ENCODE measurements at regions not wholly inside any gene's neighbourhood (a gene's known extent, or its start where the extent isn't known, plus 50 kb on each side); places are given as distances from the start of the nearest gene placed in this dataset.

GRCh38 chr3:176932433-176932832, 264.8 kb downstream of the TBL1XR1 start:
- DNase-seq: no peak

GRCh38 chr3:176931991-176932390, 265.3 kb downstream of the TBL1XR1 start:
- DNase-seq: no peak

GRCh38 chr3:176930942-176931341, 266.3 kb downstream of the TBL1XR1 start:
- no peak for DNase-seq

- no peak for DNase-seq
Observed at GRCh38 chr3:176928582-176928931, 268.7 kb downstream of the TBL1XR1 start.

DNA sequence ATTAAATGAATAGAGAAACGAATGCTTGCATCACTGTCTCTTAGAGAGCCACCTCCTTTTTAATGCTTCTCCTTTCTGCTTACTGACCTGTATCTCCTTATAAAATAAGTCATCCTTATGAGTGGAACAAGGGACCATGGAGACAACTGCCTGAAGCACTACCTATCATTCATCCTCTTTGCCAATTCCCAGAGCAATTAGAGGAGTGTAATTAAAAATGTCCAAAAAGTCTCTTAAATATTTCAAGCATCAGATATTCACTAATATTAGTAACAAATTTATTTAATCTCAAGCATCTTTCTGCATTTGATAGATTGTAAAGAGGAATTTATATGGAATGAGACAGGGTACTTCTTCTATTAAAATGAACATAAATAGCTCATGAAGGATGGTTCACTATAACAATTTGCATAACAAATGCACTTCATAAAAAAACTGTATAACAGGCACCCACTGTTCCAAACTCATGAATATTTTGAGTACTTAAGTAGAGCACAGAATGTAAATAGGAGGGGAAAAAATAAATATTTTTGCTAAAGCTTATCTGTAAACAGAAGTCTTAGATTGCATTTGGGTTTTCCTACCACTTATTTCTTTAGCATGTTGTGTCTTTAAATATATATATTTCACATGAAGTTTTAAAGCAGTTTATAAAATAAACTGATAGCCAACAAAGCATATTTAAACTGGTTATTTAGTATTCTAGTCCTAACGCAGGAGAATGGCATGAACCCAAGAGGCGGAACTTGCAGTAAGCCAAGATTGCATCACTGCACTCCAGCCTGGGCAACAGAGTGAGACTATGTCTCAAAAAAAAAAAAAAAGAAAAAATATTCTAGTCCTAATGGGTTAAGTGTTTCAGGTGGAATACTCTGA, 269.3 kb downstream of the TBL1XR1 start:
- no peak for DNase-seq

GRCh38 chr3:176927280-176927679, 270.0 kb downstream of the TBL1XR1 start:
- DNase-seq: no peak

GRCh38 chr3:176926688-176927087, 270.6 kb downstream of the TBL1XR1 start:
- no peak for DNase-seq

DNA sequence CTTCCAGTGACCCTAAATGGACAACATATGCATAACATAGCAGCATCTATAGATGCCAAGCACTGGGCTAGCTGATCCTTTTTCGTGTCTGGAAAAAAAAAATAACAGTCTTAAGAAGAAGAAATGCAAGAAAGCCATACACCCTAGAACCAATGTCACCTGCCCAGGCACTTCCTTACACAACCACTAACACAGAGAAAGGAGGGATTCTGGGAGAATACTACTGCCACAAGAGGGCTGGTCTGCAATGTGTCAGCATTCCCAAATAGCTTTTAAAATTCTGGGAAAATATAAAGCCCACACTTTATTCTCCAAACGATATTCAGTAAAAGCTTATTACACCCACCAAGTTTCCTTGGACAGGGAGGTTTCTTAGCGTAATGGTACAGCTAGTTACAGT, 271.2 kb downstream of the TBL1XR1 start:
- no peak for DNase-seq

DNA sequence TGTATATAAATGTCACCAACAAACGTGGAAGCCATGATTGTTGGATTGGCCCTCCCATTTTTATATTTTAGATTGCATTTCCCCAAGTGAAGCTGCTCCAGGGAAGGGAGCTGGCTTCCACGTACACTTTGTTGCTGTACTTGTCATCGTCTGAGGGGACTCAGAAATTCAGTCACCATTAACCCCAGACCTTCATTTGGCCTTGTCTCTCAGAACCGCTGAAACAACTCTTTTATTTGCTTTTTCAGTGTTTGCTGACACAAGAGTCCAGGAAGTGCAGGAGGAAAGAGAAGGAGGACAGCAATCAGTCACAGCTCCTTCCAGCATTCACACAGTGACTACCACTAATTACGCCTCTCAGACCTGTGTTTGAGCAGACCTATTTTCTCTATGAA, 276.5 kb downstream of the TBL1XR1 start:
- DNase-seq: no peak

GRCh38 chr3:176919836-176920765, 277.2 kb downstream of the TBL1XR1 start:
- no peak for DNase-seq

DNA sequence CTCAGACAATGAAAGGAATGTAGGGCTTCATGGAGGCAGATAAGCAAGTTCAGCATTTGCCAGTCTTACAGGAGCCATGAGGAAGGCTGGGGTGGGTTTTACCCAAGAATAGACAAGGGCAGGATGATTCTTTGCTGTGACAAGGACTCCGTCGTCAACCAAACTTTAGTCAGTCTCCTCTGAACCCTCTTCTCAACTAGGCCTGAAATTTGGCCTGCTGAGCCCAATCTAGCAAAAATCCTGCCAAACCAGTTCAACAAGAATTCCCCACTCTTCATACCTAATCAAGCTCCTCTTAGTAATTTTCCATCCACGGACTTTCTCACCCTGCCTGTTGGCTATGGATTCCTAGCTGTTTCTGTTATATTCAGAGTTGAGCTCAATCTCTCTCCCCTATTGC, 280.5 kb downstream of the TBL1XR1 start:
- DNase-seq: no peak

DNA sequence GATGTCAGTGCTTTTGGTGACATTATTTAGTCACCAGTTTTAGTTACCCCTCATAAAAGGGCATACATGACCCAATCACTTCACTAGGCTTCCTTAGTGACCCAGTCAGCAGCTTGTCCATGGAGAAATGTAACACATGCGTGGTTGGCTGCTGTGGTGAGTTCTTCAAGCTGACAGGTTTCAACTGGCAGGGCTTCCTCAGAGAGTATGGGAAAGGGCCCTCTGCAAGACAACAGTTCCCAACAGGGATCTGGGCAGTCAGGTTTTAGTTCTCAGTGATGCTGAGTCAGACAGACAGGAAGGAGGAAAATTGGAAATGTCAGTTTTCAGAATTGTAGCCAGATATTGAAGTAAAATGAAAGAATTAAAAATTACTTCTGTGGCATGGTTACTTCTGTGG, 282.5 kb downstream of the TBL1XR1 start:
- DNase-seq: no peak

DNA sequence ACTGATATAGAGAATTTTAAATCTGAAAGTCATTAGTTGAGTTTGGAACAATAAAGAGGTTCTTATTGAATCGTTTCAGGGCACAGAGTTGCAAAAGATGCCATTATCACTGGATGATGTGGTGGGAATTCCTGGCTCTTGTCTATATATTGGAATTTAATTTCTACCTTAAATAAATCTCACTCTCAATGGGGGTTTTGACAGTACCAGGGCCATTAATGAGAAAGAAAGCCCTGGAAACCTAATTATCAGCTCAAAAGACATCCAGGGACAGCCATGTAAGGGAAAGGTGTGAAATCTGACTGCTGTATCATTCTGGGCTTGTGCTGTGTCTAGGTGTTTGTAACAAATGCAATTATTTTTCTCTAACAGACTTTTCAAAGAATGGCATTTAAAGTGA, 285.7 kb downstream of the TBL1XR1 start:
- DNase-seq: no peak

GRCh38 chr3:176909044-176909443, 288.2 kb downstream of the TBL1XR1 start:
- DNase-seq: no peak

GRCh38 chr3:176906046-176906905, 291.0 kb downstream of the TBL1XR1 start:
- DNase-seq: peak; percentile 94

DNA sequence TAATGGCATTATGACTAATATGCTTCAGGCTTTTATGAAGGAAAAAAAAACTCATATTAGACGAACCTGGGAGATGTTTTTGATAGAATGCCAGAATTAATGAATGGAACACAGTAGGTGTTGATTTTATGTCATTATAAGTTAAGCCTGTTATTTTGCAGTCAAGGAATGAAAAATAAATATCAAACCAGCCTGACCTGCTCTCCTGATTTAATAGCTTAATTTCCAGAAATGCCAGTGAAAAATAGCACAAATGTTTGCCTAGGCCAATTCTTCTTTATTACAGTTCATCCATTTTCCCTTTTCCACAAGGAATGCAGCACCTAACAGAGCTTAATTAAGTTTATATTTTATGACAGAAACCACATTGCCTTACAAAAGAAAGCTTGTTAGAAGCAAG, 292.0 kb downstream of the TBL1XR1 start:
- DNase-seq: no peak

GRCh38 chr3:176904506-176904905, 292.8 kb downstream of the TBL1XR1 start:
- no peak for DNase-seq

DNA sequence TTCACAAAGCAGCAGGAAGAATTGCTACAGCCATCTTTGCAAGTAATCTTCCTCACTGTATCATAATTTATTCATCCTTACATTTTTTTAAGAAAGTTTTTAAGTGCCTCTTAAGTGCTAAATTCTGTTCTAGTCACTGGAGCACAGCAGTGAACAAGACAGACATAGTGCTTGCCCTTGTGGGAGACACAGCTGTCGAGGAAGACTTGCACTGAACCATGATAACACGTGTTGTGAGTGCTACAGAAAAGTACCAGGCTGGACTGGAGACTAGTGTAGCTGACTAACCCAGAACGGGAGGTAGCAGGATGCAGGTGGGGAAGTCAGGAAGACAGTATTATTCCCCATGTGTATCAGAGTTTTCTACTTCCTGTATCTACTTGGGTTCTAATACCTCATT, 300.6 kb downstream of the TBL1XR1 start:
- DNase-seq: no peak

- DNase-seq: no peak
Observed at GRCh38 chr3:176896165-176896564, 301.1 kb downstream of the TBL1XR1 start.

DNA sequence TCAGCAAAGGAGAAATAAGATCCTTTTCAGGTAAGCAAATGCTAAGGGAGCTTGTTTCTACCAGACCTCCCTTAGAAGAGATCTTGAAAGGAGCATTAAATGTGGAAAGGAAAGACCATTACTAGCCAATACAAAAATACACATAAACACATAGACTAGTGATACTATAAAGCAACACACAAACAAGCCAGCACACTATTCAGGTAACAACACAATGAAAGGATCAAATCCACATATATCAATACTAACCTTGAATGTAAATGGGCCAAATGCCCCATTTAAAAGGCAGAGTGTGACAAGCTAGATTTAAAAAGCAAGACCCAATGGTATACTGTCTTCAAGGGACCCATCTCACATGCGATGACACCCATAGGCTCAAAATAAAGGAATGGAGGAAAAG, 317.6 kb downstream of the TBL1XR1 start:
- DNase-seq: no peak

GRCh38 chr3:176873261-176873660, 324.0 kb downstream of the TBL1XR1 start:
- no peak for DNase-seq

GRCh38 chr3:176872771-176873209, 324.5 kb downstream of the TBL1XR1 start:
- peak; percentile 25 for DNase-seq
